Endothelial cell of umbilical vein (primary cell): ENCODE measurements at regions not wholly inside any gene's neighbourhood (a gene's known extent, or its start where the extent isn't known, plus 50 kb on each side); places are given as distances from the start of the nearest gene placed in this dataset.

Experiments used
- BruUV-seq: library from RNA; stranded (reverse); fragments of 400-500 nt; replicated peaks from 2 replicates; lab custom pipeline; 2021; lab: Mats Ljungman, UMichigan
- CTCF ChIA-PET: fragments of 300-600, 350-600 bp; sonication (Branson Sonifier 250); formaldehyde crosslinking; loops from one replicate; lab custom pipeline; 2021; ENCODE audit warnings: antibody characterized with exemption, inconsistent platforms; lab: Charles Lee
- POLR2A ChIA-PET: fragments of 300-600, 350-600 bp; sonication (Branson Sonifier 250); formaldehyde crosslinking; loops from one replicate; lab custom pipeline; 2021; ENCODE audit warnings: antibody characterized with exemption, inconsistent platforms; lab: Charles Lee
- DNase-seq: peaks from one replicate; pipeline ENCODE4 v3.0.0-alpha.2; 2011; ENCODE audit warnings: low read depth, low spot score
- FAIRE-seq: peaks from 2 replicates; lab custom pipeline; 2011; peaks lifted over from hg19 to GRCh38; lab: Jason Lieb, UNC
- H2AFZ ChIP-seq: 2 replicates; pipeline ENCODE4 v1.6.0; 2012; ENCODE audit warnings: low read depth, low read length, control low read depth, inconsistent platforms
- H3K27ac ChIP-seq: 2 replicates; pipeline ENCODE4 v1.5.1; 2011; ENCODE audit warnings: low read depth, mild to moderate bottlenecking, control low read depth, low read length, moderate library complexity; ENCODE audit not compliant: insufficient read depth
- H3K27me3 ChIP-seq, 2 experiments: 2 replicates each; pipeline versions ENCODE4 v1.6.0 to v1.6.1; 2011; ENCODE audit warnings: low read length in 2 of 2, mixed read lengths in 1 of 2; ENCODE audit not compliant: control insufficient read depth in 2 of 2, insufficient read depth in 2 of 2
- H3K36me3 ChIP-seq, 2 experiments: 2 replicates in 1 of 2; 3 replicates in 1 of 2; pipeline ENCODE4 v1.5.1; 2011; ENCODE audit warnings: low read length in 2 of 2, mild to moderate bottlenecking in 1 of 2, moderate library complexity in 1 of 2; ENCODE audit not compliant: control insufficient read depth in 2 of 2, insufficient read depth in 2 of 2; ENCODE audit errors: extremely low read depth in 1 of 2
- H3K4me1 ChIP-seq: 3 replicates; pipeline ENCODE4 v1.5.1; 2011; ENCODE audit warnings: mild to moderate bottlenecking, low read length; ENCODE audit not compliant: control insufficient read depth, insufficient read depth; ENCODE audit errors: extremely low read depth
- H3K4me2 ChIP-seq: 2 replicates; pipeline ENCODE4 v1.6.1; 2011; ENCODE audit warnings: low read length, control low read depth, mixed read lengths; ENCODE audit not compliant: insufficient read depth
- H3K4me3 ChIP-seq, 3 experiments: fragments of 200-600 bp in 1 of 3; sonication (generic), shearing (Covaris generic) in 1 of 3; replicated peaks in 1 of 3; 2 replicates each; pipeline ENCODE4 v1.5.1; 2011 to 2016; ENCODE audit warnings: control low read depth in 3 of 3, low read length in 3 of 3, mild to moderate bottlenecking in 2 of 3, inconsistent platforms in 1 of 3, low read depth in 1 of 3, moderate library complexity in 1 of 3; ENCODE audit not compliant: insufficient read depth in 1 of 3
- H3K79me2 ChIP-seq: 2 replicates; pipeline ENCODE4 v1.6.0; 2012; ENCODE audit warnings: low read length, inconsistent platforms; ENCODE audit not compliant: control insufficient read depth, insufficient read depth
- H3K9ac ChIP-seq: replicated peaks from 2 replicates; pipeline ENCODE3; 2011; ENCODE audit warnings: low read length, control low read depth; ENCODE audit not compliant: insufficient read depth; ENCODE audit errors: extremely low read depth
- H3K9me1 ChIP-seq: replicated peaks from 3 replicates; pipeline ENCODE4 v1.6.0; 2011; ENCODE audit warnings: mild to moderate bottlenecking, low read length; ENCODE audit not compliant: control insufficient read depth, insufficient read depth; ENCODE audit errors: extremely low read depth
- H3K9me3 ChIP-seq: replicated peaks from 2 replicates; pipeline ENCODE4 v1.5.1; 2012; ENCODE audit warnings: low read length, inconsistent platforms; ENCODE audit not compliant: control insufficient read depth, insufficient read depth
- H4K20me1 ChIP-seq: replicated peaks from 2 replicates; pipeline ENCODE3; 2011; ENCODE audit warnings: mild to moderate bottlenecking, low read length; ENCODE audit not compliant: control insufficient read depth, insufficient read depth; ENCODE audit errors: extremely low read depth
- CTCF ChIP-seq, 2 donors: IDR thresholded peaks; 1 replicate in 1 of 2; 2 replicates in 1 of 2; pipeline ENCODE4 v1.5.1; 2011; ENCODE audit warnings: low read length in 2 of 2, mild to moderate bottlenecking in 2 of 2, moderate library complexity in 2 of 2, control low read depth in 1 of 2, inconsistent platforms in 1 of 2, low read depth in 1 of 2; ENCODE audit not compliant: insufficient read depth in 1 of 2; ENCODE audit errors: extremely low read depth in 1 of 2
- EZH2 ChIP-seq: IDR thresholded peaks from 2 replicates; pipeline ENCODE4 v1.6.1; 2012; ENCODE audit warnings: borderline replicate concordance, low read depth, mild to moderate bottlenecking, moderate library complexity, low read length, inconsistent platforms; ENCODE audit not compliant: severe bottlenecking
- FOS ChIP-seq: IDR thresholded peaks from 2 replicates; pipeline ENCODE4 v1.6.1; 2011; ENCODE audit warnings: mild to moderate bottlenecking, low read length, moderate library complexity, borderline replicate concordance; ENCODE audit not compliant: insufficient read depth
- GATA2 ChIP-seq: IDR thresholded peaks from 2 replicates; pipeline ENCODE4 v1.7.0; 2011; ENCODE audit warnings: low read depth, mild to moderate bottlenecking, moderate library complexity, mixed read lengths, low read length; ENCODE audit not compliant: insufficient read length, insufficient read depth
- JUN ChIP-seq: IDR thresholded peaks from 2 replicates; pipeline ENCODE4 v1.6.1; 2011; ENCODE audit warnings: borderline replicate concordance, low read depth; ENCODE audit not compliant: insufficient read length, insufficient read depth
- MAX ChIP-seq: IDR thresholded peaks from 2 replicates; pipeline ENCODE4 v1.6.1; 2011; ENCODE audit not compliant: insufficient read depth, insufficient read length
- MYC ChIP-seq: IDR thresholded peaks from one replicate; pipeline ENCODE4 v1.6.1; 2011; ENCODE audit warnings: mild to moderate bottlenecking, low read depth, low read length
- POLR2A ChIP-seq: IDR thresholded peaks from 2 replicates; pipeline ENCODE4 v1.6.1; 2012; ENCODE audit warnings: low read depth, mild to moderate bottlenecking, control low read depth, low read length
- POLR2AphosphoS5 ChIP-seq: IDR thresholded peaks from 2 replicates; pipeline ENCODE4 v1.6.1; 2012; ENCODE audit warnings: low read depth, mild to moderate bottlenecking, control low read depth, low read length, moderate library complexity; ENCODE audit not compliant: insufficient read depth
- dilution Hi-C: fragments of 300-500 bp; cut with MboI; formaldehyde crosslinking; loops from one replicate; pipeline ENCODE4 v1.15.0; 2019; ENCODE audit warnings: low sequenced_read_pairs; ENCODE audit not compliant: extremely low pct_ligation_motif_present
- intact Hi-C: fragments of 100-400 bp; cut with micrococcal nuclease; formaldehyde crosslinking; loops from one replicate; pipeline ENCODE4 v1.10.0; 2022

GRCh38 chr9:113661074-113661473, 197.5 kb downstream of the RGS3 start:
- no TSS peak for BruUV-seq
- H3K27me3 ChIP-seq: peaks cover 0 to 8% of the 10 kb centered on the region in 2 experiments
- no peaks in the 10 kb centered on the region for H3K9me3 ChIP-seq
- no peak overlapping the region for H3K4me3 ChIP-seq
- DNase-seq: no peak
- ChIA-PET POLR2A (no interaction called here), CTCF (interaction anchor here (9.6 kb wide), 1 partner anchor 66 kb away, joined by 1173 read pairs; no protein-coding TSS in a partner anchor)
- TF ChIP-seq JUN: no peak
- TF ChIP-seq GATA2: no peak
- no peak for TF ChIP-seq CTCF (IDR thresholded peaks at IDR 0.05; ENCODE audit: extremely low read depth in 1 of 2, insufficient read depth in 1 of 2, low read depth in 1 of 2, low read length in 2 of 2)
- TF ChIP-seq MAX: no peak
- no peak for TF ChIP-seq EZH2
- no peak for TF ChIP-seq POLR2A
- no peak for TF ChIP-seq POLR2AphosphoS5
- TF ChIP-seq MYC: no peak
- no peak for TF ChIP-seq FOS
- H3K4me1 ChIP-seq: peaks cover 23% of the 10 kb centered on the region
- intact Hi-C loops (no loop called here), dilution Hi-C loops (no loop called here)
- no peaks in the 10 kb centered on the region for H3K36me3 ChIP-seq
- no peak overlapping the region for H3K27ac ChIP-seq
- H4K20me1 ChIP-seq: no peaks in the 10 kb centered on the region
- no peaks in the 10 kb centered on the region for H3K9me1 ChIP-seq
- no peak overlapping the region for H3K9ac ChIP-seq
- no peaks in the 10 kb centered on the region for H3K79me2 ChIP-seq
- no peak overlapping the region for H3K4me2 ChIP-seq
- FAIRE-seq: no peak
- H2AFZ ChIP-seq: no peak overlapping the region
